ENCODE measurements at regions not wholly inside any gene's neighbourhood (a gene's known extent, or its start where the extent isn't known, plus 50 kb on each side); places are given as distances from the start of the nearest gene placed in this dataset.
"Not testable (repeated sequence)": the region's sequence is repeated elsewhere in the genome, so short reads cannot be mapped to it uniquely, and the experiment has no call there.

DNA sequence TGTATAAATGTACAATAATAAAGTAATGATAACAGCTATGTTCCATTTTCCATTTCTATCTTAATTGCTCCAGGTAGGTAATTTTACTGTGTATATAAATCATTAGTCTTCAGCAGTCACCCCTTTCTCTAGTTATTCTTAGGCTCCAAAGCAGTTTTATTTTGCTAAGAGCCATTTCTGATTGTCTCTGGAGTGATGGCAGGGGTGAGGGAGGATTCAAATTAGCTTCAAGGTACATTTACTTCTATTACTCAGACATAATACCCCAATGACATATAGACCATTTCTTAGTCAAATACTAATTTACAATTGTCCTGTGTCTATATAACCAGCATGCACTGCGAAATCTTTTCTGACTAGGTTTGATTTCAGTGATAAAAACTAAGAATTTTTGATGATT lies 663.4 kb upstream of the PRMT6 start:
- Mint-ChIP-seq H3K27ac (ENCODE audit: unreplicated experiment) (no peak overlapping the region), H3K9me3 (ENCODE audit: unreplicated experiment) (no peaks in the 10 kb centered on the region), H3K36me3 (ENCODE audit: low read depth, unreplicated experiment) (no peaks in the 10 kb centered on the region), H3K4me1 (ENCODE audit: unreplicated experiment) (no peaks in the 10 kb centered on the region), H3K4me3 (ENCODE audit: unreplicated experiment) (no peak overlapping the region), H3K27me3 (ENCODE audit: unreplicated experiment) (peaks cover 1% of the 10 kb centered on the region)
- DNase-seq (ENCODE audit: low spot score), result no peak
- TF ChIP-seq, protein P1, sequence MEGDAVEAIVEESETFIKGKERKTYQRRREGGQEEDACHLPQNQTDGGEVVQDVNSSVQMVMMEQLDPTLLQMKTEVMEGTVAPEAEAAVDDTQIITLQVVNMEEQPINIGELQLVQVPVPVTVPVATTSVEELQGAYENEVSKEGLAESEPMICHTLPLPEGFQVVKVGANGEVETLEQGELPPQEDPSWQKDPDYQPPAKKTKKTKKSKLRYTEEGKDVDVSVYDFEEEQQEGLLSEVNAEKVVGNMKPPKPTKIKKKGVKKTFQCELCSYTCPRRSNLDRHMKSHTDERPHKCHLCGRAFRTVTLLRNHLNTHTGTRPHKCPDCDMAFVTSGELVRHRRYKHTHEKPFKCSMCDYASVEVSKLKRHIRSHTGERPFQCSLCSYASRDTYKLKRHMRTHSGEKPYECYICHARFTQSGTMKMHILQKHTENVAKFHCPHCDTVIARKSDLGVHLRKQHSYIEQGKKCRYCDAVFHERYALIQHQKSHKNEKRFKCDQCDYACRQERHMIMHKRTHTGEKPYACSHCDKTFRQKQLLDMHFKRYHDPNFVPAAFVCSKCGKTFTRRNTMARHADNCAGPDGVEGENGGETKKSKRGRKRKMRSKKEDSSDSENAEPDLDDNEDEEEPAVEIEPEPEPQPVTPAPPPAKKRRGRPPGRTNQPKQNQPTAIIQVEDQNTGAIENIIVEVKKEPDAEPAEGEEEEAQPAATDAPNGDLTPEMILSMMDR (IDR thresholded peaks at IDR 0.05; ENCODE audit: unreplicated experiment), result no peak

DNA sequence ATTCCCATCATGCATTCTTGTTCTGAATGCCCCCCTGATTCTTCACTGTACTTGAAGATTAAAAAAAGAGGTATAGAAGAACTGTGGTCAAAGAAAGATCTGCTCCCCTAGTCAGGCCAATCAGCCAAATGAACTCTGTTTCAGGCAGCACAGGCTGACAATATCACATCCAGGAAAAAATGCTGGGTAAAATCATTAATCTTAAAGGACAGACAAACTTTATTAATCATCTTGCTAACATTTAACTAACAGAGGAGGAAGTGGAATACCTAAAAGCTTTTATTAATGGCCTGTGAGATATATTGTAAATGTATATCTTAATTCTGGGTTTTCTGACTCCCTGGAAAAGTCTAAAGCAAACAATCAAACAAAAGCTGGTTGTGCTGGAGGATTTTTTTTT lies 660.5 kb upstream of the PRMT6 start:
- DNase-seq (ENCODE audit: low spot score), result no peak
- TF ChIP-seq, protein P1 (IDR thresholded peaks at IDR 0.05; ENCODE audit: unreplicated experiment), result no peak
- Mint-ChIP-seq H3K4me1 (ENCODE audit: unreplicated experiment) (peaks cover 5% of the 10 kb centered on the region), H3K27me3 (ENCODE audit: unreplicated experiment) (peaks cover 1% of the 10 kb centered on the region), H3K27ac (ENCODE audit: unreplicated experiment) (no peak overlapping the region), H3K4me3 (ENCODE audit: unreplicated experiment) (no peak overlapping the region), H3K36me3 (ENCODE audit: low read depth, unreplicated experiment) (no peaks in the 10 kb centered on the region), H3K9me3 (ENCODE audit: unreplicated experiment) (no peaks in the 10 kb centered on the region)

DNA sequence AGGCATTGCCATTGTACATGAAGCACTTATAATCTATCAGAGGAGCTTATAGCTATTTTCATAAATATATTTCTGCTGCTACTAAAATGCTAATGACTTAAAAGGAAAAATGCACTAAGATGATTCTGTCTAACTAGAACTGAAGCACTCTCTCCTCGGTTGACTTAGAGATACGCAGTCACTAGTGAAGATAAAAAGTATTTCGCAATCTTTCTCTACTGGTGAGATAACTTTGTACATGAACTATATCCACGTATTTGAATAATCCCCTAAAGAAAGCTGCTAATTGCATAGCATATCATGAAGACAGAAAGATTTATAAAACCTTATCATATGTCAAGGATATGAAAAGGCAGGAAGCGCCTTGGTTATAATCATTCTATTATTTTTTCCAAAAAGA lies 658.1 kb upstream of the PRMT6 start:
- Mint-ChIP-seq H3K36me3 (ENCODE audit: low read depth, unreplicated experiment) (no peaks in the 10 kb centered on the region), H3K4me3 (ENCODE audit: unreplicated experiment) (no peak overlapping the region), H3K9me3 (ENCODE audit: unreplicated experiment) (no peaks in the 10 kb centered on the region), H3K27ac (ENCODE audit: unreplicated experiment) (no peak overlapping the region), H3K27me3 (ENCODE audit: unreplicated experiment) (peaks cover 1% of the 10 kb centered on the region), H3K4me1 (ENCODE audit: unreplicated experiment) (peaks cover 5% of the 10 kb centered on the region)
- no peak for DNase-seq (ENCODE audit: low spot score)
- TF ChIP-seq, protein P1 (IDR thresholded peaks at IDR 0.05; ENCODE audit: unreplicated experiment), result no peak

DNA sequence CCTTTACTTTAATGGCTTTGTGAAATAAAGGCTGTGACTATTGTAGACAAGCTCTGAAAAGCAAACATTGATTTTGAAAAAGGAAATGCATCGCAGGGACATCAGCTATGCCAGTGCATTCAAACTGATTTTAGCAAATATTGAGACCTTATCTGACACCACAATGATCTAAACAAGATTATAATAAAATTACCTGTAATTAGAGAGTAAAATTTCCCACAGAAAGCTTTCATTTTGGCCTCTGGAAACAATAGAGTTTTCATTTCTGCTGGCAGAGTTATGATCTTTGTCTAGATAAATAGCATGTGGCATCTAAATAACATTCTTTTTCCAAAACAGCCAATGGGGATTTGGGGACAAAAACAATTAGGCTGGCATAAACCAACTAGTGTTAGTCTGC lies 650.4 kb upstream of the PRMT6 start:
- Mint-ChIP-seq H3K4me1 (ENCODE audit: unreplicated experiment) (peaks cover 6% of the 10 kb centered on the region), H3K9me3 (ENCODE audit: unreplicated experiment) (no peaks in the 10 kb centered on the region)

DNA sequence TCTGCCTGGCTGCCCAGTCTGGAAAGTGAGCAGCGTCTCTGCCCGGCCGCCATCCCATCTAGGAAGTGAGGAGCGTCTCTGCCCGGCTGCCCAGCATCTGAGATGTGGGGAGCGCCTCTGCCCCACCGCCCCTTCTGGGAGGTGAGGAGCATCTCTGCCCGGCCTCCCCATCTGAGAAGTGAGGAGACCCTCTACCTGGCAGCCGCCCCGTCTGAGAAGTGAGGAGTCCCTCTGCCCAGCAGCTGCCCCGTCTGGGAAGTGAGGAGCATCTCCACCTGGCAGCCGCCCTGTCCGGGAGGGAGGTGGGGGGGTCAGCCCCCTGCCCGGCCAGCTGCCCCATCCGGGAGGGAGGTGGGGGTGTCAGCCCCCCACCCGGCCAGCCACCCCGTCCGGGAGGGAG lies 644.2 kb upstream of the PRMT6 start:
- DNase-seq (ENCODE audit: low spot score); H3K9me3 Mint-ChIP-seq (ENCODE audit: unreplicated experiment); H3K27me3 Mint-ChIP-seq (ENCODE audit: unreplicated experiment); H3K4me1 Mint-ChIP-seq (ENCODE audit: unreplicated experiment); H3K27ac Mint-ChIP-seq (ENCODE audit: unreplicated experiment); H3K4me3 Mint-ChIP-seq (ENCODE audit: unreplicated experiment); H3K36me3 Mint-ChIP-seq (ENCODE audit: low read depth, unreplicated experiment): not testable (repeated sequence)

More for the DNA sequence above, 650.4 kb upstream of the PRMT6 start:
- Mint-ChIP-seq H3K36me3 (ENCODE audit: low read depth, unreplicated experiment) (no peaks in the 10 kb centered on the region), H3K4me3 (ENCODE audit: unreplicated experiment) (no peak overlapping the region), H3K27me3 (ENCODE audit: unreplicated experiment) (no peaks in the 10 kb centered on the region), H3K27ac (ENCODE audit: unreplicated experiment) (no peak overlapping the region)
- TF ChIP-seq, protein P1 (IDR thresholded peaks at IDR 0.05; ENCODE audit: unreplicated experiment), result no peak
- no peak for DNase-seq (ENCODE audit: low spot score)

DNA sequence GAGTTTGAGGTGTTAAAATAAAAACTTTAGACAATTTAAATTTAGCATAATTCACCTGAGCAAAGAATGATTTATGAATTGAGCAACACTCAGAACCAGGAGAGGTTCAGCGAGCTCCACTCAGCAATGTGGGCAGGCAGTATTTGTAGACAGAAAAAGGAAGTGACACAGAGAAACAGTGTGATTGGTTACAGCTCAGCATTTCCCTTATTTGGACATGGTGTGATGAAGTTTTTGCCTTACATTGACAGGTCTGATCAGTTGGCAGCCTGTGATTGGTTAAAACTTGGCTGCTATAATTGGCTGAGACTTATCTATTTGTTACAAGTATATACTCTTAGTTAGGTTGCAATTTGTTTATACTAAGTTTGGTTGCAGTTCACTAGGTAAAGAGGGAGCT lies 621.2 kb upstream of the PRMT6 start:
- no peak overlapping the region for H3K27ac Mint-ChIP-seq (ENCODE audit: unreplicated experiment)
- TF ChIP-seq, protein P1 (IDR thresholded peaks at IDR 0.05; ENCODE audit: unreplicated experiment), result no peak
- H3K4me1 Mint-ChIP-seq (ENCODE audit: unreplicated experiment), result no peaks in the 10 kb centered on the region
- no peak overlapping the region for H3K4me3 Mint-ChIP-seq (ENCODE audit: unreplicated experiment)
- DNase-seq (ENCODE audit: low spot score), result no peak
- H3K27me3 Mint-ChIP-seq (ENCODE audit: unreplicated experiment), result no peaks in the 10 kb centered on the region
- H3K36me3 Mint-ChIP-seq (ENCODE audit: low read depth, unreplicated experiment), result no peaks in the 10 kb centered on the region
- H3K9me3 Mint-ChIP-seq (ENCODE audit: unreplicated experiment), result no peaks in the 10 kb centered on the region
